H1 (cell line): ENCODE measurements at regions not wholly inside any gene's neighbourhood (a gene's known extent, or its start where the extent isn't known, plus 50 kb on each side); places are given as distances from the start of the nearest gene placed in this dataset.

Experiments used
- CTCF ChIA-PET: fragments of 300-600 bp; sonication (Branson Sonifier 250); formaldehyde crosslinking; loops from one replicate; lab custom pipeline; 2021; ENCODE audit not compliant: partially characterized antibody; lab: Charles Lee
- POLR2A ChIA-PET: fragments of 300-600 bp; sonication (Branson Sonifier 250); formaldehyde crosslinking; loops from one replicate; lab custom pipeline; 2021; ENCODE audit warnings: inconsistent platforms; ENCODE audit not compliant: partially characterized antibody; lab: Charles Lee
- DNase-seq, 2 experiments: peaks; one replicate each; pipeline versions ENCODE4 v3.0.0 to v3.0.0-alpha.2; 2010 to 2022; ENCODE audit warnings: low spot score in 2 of 2, low read depth in 1 of 2, mixed read lengths in 1 of 2
- FAIRE-seq: peaks from 2 replicates; lab custom pipeline; 2011; peaks lifted over from hg19 to GRCh38; lab: Jason Lieb, UNC
- H2AFZ ChIP-seq: 2 replicates; pipeline ENCODE4 v1.8.1; 2012; ENCODE audit warnings: low read length, inconsistent platforms
- H2AK5ac ChIP-seq: 2 replicates; pipeline ENCODE4 v1.6.1; 2013; ENCODE audit warnings: low read depth, low read length
- H2BK120ac ChIP-seq: replicated peaks from 2 replicates; pipeline ENCODE3; 2013; ENCODE audit warnings: low read depth, low read length, inconsistent platforms
- H2BK12ac ChIP-seq: 2 replicates; pipeline ENCODE4 v1.6.1; 2013; ENCODE audit warnings: low read depth, low read length
- H2BK15ac ChIP-seq: 2 replicates; pipeline ENCODE4 v1.6.1; 2013; ENCODE audit warnings: low read length
- H2BK20ac ChIP-seq: 2 replicates; pipeline ENCODE4 v1.6.1; 2013; ENCODE audit warnings: low read length
- H2BK5ac ChIP-seq: 2 replicates; pipeline ENCODE4 v1.6.1; 2013; ENCODE audit warnings: low read depth, low read length
- H3K14ac ChIP-seq: 2 replicates; pipeline ENCODE4 v1.6.1; 2013; ENCODE audit warnings: inconsistent platforms; ENCODE audit not compliant: insufficient read length
- H3K18ac ChIP-seq: 2 replicates; pipeline ENCODE4 v1.6.1; 2013; ENCODE audit warnings: low read length; ENCODE audit errors: extremely low read depth
- H3K23ac ChIP-seq: 2 replicates; pipeline ENCODE4 v1.6.1; 2013; ENCODE audit warnings: inconsistent platforms; ENCODE audit not compliant: insufficient read length
- H3K23me2 ChIP-seq: 2 replicates; pipeline ENCODE4 v1.6.1; 2013; ENCODE audit warnings: low read depth, low read length
- H3K27ac ChIP-seq: 2 replicates; pipeline ENCODE4 v1.6.1; 2011; ENCODE audit warnings: low read depth, low read length, inconsistent platforms
- H3K27me3 ChIP-seq, 4 experiments: replicated peaks in 1 of 4; 1 replicate in 1 of 4; 2 replicates in 3 of 4; pipeline versions ENCODE4 v1.6.1 to v1.8.1; 2011 to 2013; ENCODE audit warnings: low read length in 3 of 4, mild to moderate bottlenecking in 3 of 4, inconsistent platforms in 2 of 4, mixed read lengths in 2 of 4, moderate library complexity in 1 of 4; ENCODE audit not compliant: control insufficient read depth in 3 of 4, insufficient read depth in 3 of 4; ENCODE audit errors: extremely low read depth in 1 of 4
- H3K36me3 ChIP-seq, 4 experiments: 2 replicates each; pipeline versions ENCODE4 v1.6.1 to v1.8.1; 2011 to 2013; ENCODE audit warnings: mild to moderate bottlenecking in 4 of 4, low read length in 3 of 4, moderate library complexity in 2 of 4, control low read depth in 1 of 4, inconsistent platforms in 1 of 4; ENCODE audit not compliant: insufficient read depth in 4 of 4, control insufficient read depth in 2 of 4
- H3K4ac ChIP-seq: replicated peaks from 2 replicates; pipeline ENCODE3; 2013; ENCODE audit warnings: low read length, low read depth, mixed read lengths, inconsistent platforms; ENCODE audit not compliant: insufficient read length
- H3K4me1 ChIP-seq, 4 experiments: replicated peaks in 1 of 4; 1 replicate in 1 of 4; 2 replicates in 3 of 4; pipeline versions ENCODE4 v1.6.1 to v1.8.1; 2011 to 2013; ENCODE audit warnings: low read length in 3 of 4, inconsistent platforms in 2 of 4, mixed read lengths in 1 of 4; ENCODE audit not compliant: insufficient read depth in 4 of 4, control insufficient read depth in 3 of 4
- H3K4me2 ChIP-seq, 2 experiments: 2 replicates each; pipeline versions ENCODE4 v1.6.1 to v1.8.1; 2011 to 2013; ENCODE audit warnings: low read depth in 2 of 2, low read length in 2 of 2, control low read depth in 1 of 2, inconsistent platforms in 1 of 2, mild to moderate bottlenecking in 1 of 2; ENCODE audit not compliant: insufficient read depth in 1 of 2
- H3K4me3 ChIP-seq, 4 experiments: fragments of 200-600, 300-600 bp in 1 of 4; sonication (generic), shearing (Covaris generic), sonication (Bioruptor Twin) in 1 of 4; 2 replicates each; pipeline versions ENCODE4 v1.5.1 to v1.8.1; 2011 to 2016; ENCODE audit warnings: low read length in 4 of 4, low read depth in 3 of 4, control low read depth in 2 of 4, inconsistent platforms in 2 of 4, mild to moderate bottlenecking in 2 of 4, mixed read lengths in 1 of 4, moderate library complexity in 1 of 4; ENCODE audit not compliant: insufficient read depth in 2 of 4; ENCODE audit errors: extremely low read depth in 1 of 4
- H3K56ac ChIP-seq: replicated peaks from 2 replicates; pipeline ENCODE3; 2013; ENCODE audit warnings: low read depth, mild to moderate bottlenecking, mixed read lengths, low read length, inconsistent platforms; ENCODE audit not compliant: insufficient read length
- H3K79me1 ChIP-seq: 2 replicates; pipeline ENCODE4 v1.6.1; 2013; ENCODE audit warnings: low read depth, low read length, control low read depth
- H3K79me2 ChIP-seq, 2 experiments: 2 replicates each; pipeline versions ENCODE4 v1.6.1 to v1.8.1; 2012 to 2013; ENCODE audit warnings: low read length in 2 of 2, mild to moderate bottlenecking in 2 of 2, inconsistent platforms in 1 of 2; ENCODE audit not compliant: insufficient read depth in 2 of 2, control insufficient read depth in 1 of 2
- H3K9ac ChIP-seq, 4 experiments: replicated peaks in 1 of 4; 1 replicate in 1 of 4; 2 replicates in 3 of 4; pipeline versions ENCODE4 v1.6.1 to v1.8.1; 2011 to 2013; ENCODE audit warnings: low read depth in 3 of 4, low read length in 3 of 4, control low read depth in 2 of 4, mild to moderate bottlenecking in 2 of 4, moderate library complexity in 2 of 4, inconsistent platforms in 1 of 4; ENCODE audit errors: extremely low read depth in 1 of 4
- H3K9me3 ChIP-seq, 2 experiments: 2 replicates each; pipeline versions ENCODE4 v1.6.1 to v1.8.1; 2012 to 2013; ENCODE audit warnings: mild to moderate bottlenecking in 2 of 2, moderate library complexity in 2 of 2, control low read depth in 1 of 2, inconsistent platforms in 1 of 2, low read depth in 1 of 2, low read length in 1 of 2, mixed read lengths in 1 of 2; ENCODE audit not compliant: insufficient read depth in 2 of 2
- H4K20me1 ChIP-seq, 2 experiments: replicated peaks in 1 of 2; 2 replicates each; pipeline versions ENCODE3 to v1.8.1; 2011 to 2013; ENCODE audit warnings: inconsistent platforms in 2 of 2, low read length in 2 of 2, mild to moderate bottlenecking in 1 of 2; ENCODE audit not compliant: insufficient read depth in 2 of 2, control insufficient read depth in 1 of 2
- H4K5ac ChIP-seq: 2 replicates; pipeline ENCODE4 v1.6.1; 2013; ENCODE audit warnings: low read length, low read depth, mixed read lengths, inconsistent platforms; ENCODE audit not compliant: insufficient read length
- H4K8ac ChIP-seq: 2 replicates; pipeline ENCODE4 v1.8.0; 2013; ENCODE audit warnings: mild to moderate bottlenecking, moderate library complexity, low read length, inconsistent platforms; ENCODE audit not compliant: insufficient read depth; ENCODE audit errors: extremely low read depth
- H4K91ac ChIP-seq: replicated peaks from 2 replicates; pipeline ENCODE3; 2013; ENCODE audit warnings: low read length, mixed read lengths, inconsistent platforms; ENCODE audit not compliant: insufficient read length
- ATF2 ChIP-seq: IDR thresholded peaks from 2 replicates; pipeline ENCODE4 v1.6.1; 2012; ENCODE audit warnings: low read length, inconsistent platforms
- CEBPB ChIP-seq: IDR thresholded peaks from 2 replicates; pipeline ENCODE4 v1.6.1; 2012; ENCODE audit warnings: low read depth, low read length
- E2F6 ChIP-seq: IDR thresholded peaks from 2 replicates; pipeline ENCODE4 v1.6.1; 2012; ENCODE audit warnings: inconsistent platforms
- HDAC2 ChIP-seq, 2 experiments: fragments of 300-600 bp in 1 of 2; sonication (generic) in 1 of 2; IDR thresholded peaks; 2 replicates each; pipeline ENCODE4 v1.6.1; 2011 to 2012; ENCODE audit warnings: low read depth in 2 of 2, low read length in 2 of 2, mild to moderate bottlenecking in 2 of 2, moderate library complexity in 2 of 2, borderline replicate concordance in 1 of 2, inconsistent platforms in 1 of 2
- SIN3A ChIP-seq, 2 experiments: IDR thresholded peaks in 1 of 2; conservative IDR thresholded peaks in 1 of 2; 2 replicates each; pipeline ENCODE4 v1.6.1; 2011 to 2012; ENCODE audit warnings: low read length in 2 of 2, improper control_type of control experiment in 1 of 2, low read depth in 1 of 2, mild to moderate bottlenecking in 1 of 2
- WGBS, 2 experiments: shearing (Covaris generic) in 1 of 2; methylation state at CpG; one replicate each; pipeline versions ENCODE4 v1.1.6 to v1.1.7; 2013 to 2015; ENCODE audit warnings: low lambda C conversion rate in 2 of 2, mixed read lengths in 2 of 2, inconsistent platforms in 1 of 2, low coverage in 1 of 2, missing lambda C conversion rate in 1 of 2; ENCODE audit not compliant: insufficient replicate concordance in 2 of 2, insufficient coverage in 1 of 2, insufficient read length in 1 of 2; ENCODE audit errors: extremely low coverage in 1 of 2, missing lambda C conversion rate in 1 of 2; 5-methylcytosine and 5-hydroxymethylcytosine counted together

- no peaks in the 10 kb centered on the region for H3K79me2 ChIP-seq
- no peak overlapping the region for H3K4me2 ChIP-seq
- no peak overlapping the region for H2BK20ac ChIP-seq
- no peak overlapping the region for H3K4me3 ChIP-seq
- no peaks in the 10 kb centered on the region for H3K79me1 ChIP-seq
- TF ChIP-seq HDAC2 (IDR thresholded peaks at IDR 0.05; ENCODE audit: borderline replicate concordance in 1 of 2, low read depth in 2 of 2, low read length in 2 of 2) (no peak), ATF2 (no peak), SIN3A (conservative IDR thresholded peaks at IDR 0.05 in 1 of 2, IDR thresholded peaks at IDR 0.05 in 1 of 2; ENCODE audit: low read depth in 1 of 2, low read length in 2 of 2) (no peak), E2F6 (no peak), CEBPB (no peak)
- no peak overlapping the region for H2BK5ac ChIP-seq
- no peaks in the 10 kb centered on the region for H3K23me2 ChIP-seq
- H3K27ac ChIP-seq = no peak overlapping the region
- no peak overlapping the region for H4K91ac ChIP-seq
- H3K9me3 ChIP-seq = no peaks in the 10 kb centered on the region
- no peaks in the 10 kb centered on the region for H3K27me3 ChIP-seq
- 0 out of 2 replicates have a peak overlapping the region, but pooled peaks have one; percentile 7 for H2AFZ ChIP-seq
- H2BK12ac ChIP-seq = no peak overlapping the region
- CTCF ChIA-PET = no interaction called here
- no peaks in the 10 kb centered on the region for H3K4me1 ChIP-seq
- H3K36me3 ChIP-seq = no peaks in the 10 kb centered on the region
- no peak overlapping the region for H3K18ac ChIP-seq
- no peak overlapping the region for H3K23ac ChIP-seq
- DNase-seq (no peak), FAIRE-seq (no peak)
- H2BK15ac ChIP-seq = no peak overlapping the region
- no peak overlapping the region for H4K5ac ChIP-seq
- H3K14ac ChIP-seq = no peak overlapping the region
- no peak overlapping the region for H3K9ac ChIP-seq
- H4K20me1 ChIP-seq = no peaks in the 10 kb centered on the region
- no peak overlapping the region for H2BK120ac ChIP-seq
- no peak overlapping the region for H2AK5ac ChIP-seq
- H3K56ac ChIP-seq = no peak overlapping the region
- WGBS, 2 experiments = 100% methylated on average over 1 of the region's 1 CpG; no CpG with 5 or more reads in 1 of the 2 experiments
- H4K8ac ChIP-seq = no peak overlapping the region
- no peak overlapping the region for H3K4ac ChIP-seq
- POLR2A ChIA-PET = no interaction called here
Observed at GRCh38 chr3:152618529-152618928, 216.4 kb upstream of the P2RY1 start.
